ENCODE measurements at regions not wholly inside any gene's neighbourhood (a gene's known extent, or its start where the extent isn't known, plus 50 kb on each side); places are given as distances from the start of the nearest gene placed in this dataset.
A peak's percentile ranks its signal among the peaks of the same experiment; 100 is the strongest.

- DNase-seq (ENCODE audit: low spot score), result no peak
Measured at GRCh38 chr15:27671819-27672437, 427.2 kb downstream of the OCA2 start.

DNA sequence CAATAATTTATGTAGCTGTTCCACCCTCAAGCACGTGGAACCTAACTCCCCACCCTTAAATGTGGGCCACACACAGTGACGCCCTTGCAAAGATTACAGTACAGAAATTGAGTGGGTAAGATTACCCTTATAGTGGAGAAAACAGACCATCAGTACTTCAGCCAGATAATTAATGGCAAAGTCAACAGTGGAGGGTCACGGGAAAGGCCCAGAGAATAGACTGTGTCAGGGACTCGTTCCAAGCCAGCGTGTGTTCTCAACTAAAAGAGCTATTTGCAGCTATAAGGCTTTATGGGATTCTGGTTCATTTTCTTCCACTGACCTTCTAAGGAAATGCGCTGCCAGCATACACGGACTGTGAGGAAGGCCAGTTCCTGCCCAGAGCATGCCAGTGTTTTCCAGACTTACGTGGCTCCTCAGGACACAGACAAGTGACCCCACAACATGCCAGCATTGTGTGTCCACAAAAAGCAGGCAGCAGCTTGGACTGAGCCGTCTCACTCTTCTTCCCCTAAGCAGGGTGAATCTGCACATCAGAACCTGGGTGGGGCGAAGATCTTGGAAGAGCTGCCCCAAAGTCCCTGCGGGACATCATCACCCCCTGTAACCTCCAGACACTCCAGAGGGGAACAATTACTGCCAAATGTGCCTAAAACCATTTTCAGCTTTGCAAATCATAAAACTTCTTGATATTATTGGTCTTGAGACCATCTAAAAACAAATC lies 428.5 kb downstream of the OCA2 start:
- no peak for DNase-seq (ENCODE audit: low spot score)

- no peak for DNase-seq (ENCODE audit: low spot score)
Measured at GRCh38 chr15:27669641-27670040, 429.5 kb downstream of the OCA2 start.

GRCh38 chr15:27668471-27669220 lies 430.5 kb downstream of the OCA2 start:
- no peak for DNase-seq (ENCODE audit: low spot score)

- DNase-seq (ENCODE audit: low spot score), result no peak
Measured at GRCh38 chr15:27665002-27665401, 434.1 kb downstream of the OCA2 start.

DNA sequence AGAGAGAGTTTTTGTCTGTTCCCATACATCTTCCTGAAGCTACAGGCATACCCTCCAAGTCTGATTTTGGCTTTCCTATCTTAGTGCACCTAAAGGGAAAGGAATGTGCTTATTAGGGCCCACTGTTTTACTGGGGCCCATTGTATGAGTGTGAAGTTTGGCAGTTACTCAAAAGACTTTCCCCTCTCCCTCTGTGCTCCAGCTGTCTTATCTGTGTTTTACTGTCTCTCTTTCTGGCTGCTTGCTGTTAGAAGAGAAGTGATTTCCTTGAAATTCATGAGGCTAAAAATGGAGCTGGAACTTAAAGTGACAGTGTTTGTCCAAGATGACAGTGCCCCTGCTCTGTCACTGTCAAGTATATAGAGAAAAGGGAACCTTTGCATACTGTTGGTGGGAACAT lies 436.2 kb downstream of the OCA2 start:
- DNase-seq (ENCODE audit: low spot score), result no peak

GRCh38 chr15:27660676-27661075 lies 438.4 kb downstream of the OCA2 start:
- no peak for DNase-seq (ENCODE audit: low spot score)

DNA sequence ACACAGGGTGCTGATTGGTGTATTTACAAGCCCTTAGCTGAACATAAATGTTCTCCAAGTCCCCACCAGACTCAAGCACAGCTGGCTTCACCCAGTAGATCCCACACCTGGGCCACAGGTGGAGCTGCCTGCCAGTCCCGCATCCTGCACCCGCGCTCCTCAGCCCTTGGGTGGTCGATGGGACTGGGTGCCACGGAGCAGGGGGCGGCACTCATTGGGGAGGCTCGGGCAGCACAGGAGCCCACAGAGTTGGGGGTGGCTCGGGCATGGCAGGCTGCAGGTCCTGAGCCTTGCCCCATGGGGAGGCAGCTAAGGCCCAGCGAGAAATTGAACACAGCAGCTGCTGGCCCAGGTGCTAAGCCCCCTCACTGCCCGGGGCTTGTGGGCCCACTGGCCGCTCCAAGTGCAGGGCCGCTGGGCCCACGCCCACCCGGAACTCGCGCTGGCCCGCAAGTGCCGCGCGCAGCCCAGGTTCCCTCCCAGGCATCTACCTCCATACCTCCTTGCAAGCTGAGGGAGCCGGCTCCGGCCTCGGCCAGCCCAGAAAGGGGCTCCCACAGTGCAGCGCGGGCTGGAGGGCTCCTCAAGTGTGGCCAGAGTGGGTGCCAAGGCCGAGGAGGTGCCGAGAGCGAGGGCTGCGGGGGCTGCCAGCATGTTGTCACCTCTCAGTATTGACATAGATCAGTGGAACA lies 442.7 kb downstream of the OCA2 start:
- DNase-seq (ENCODE audit: low spot score), result no peak

- no peak for DNase-seq (ENCODE audit: low spot score)
Measured at GRCh38 chr15:27655056-27655455, 444.1 kb downstream of the OCA2 start.

GRCh38 chr15:27650244-27650643 lies 448.9 kb downstream of the OCA2 start:
- no peak for DNase-seq (ENCODE audit: low spot score)

DNA sequence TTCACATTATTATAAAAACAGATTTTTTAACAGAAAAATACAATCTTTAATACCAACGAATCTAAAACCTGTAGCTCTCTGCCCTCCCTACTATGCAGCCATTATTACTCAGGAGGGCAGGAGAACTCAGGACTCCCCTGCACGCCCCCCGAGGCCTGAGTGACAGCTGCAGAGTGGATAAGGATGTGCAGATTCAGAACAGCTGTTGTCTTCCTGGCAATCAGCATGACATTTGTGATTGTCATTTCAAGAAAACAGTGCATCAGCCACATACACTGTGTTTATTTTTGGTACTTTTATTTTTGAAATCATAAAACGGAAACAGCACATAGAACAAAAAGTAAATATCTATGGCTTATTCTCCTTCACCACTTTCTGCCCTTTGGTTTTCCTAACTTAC lies 450.8 kb downstream of the OCA2 start:
- DNase-seq (ENCODE audit: low spot score), result no peak

GRCh38 chr15:27646531-27646930 lies 452.6 kb downstream of the OCA2 start:
- no peak for DNase-seq (ENCODE audit: low spot score)

DNA sequence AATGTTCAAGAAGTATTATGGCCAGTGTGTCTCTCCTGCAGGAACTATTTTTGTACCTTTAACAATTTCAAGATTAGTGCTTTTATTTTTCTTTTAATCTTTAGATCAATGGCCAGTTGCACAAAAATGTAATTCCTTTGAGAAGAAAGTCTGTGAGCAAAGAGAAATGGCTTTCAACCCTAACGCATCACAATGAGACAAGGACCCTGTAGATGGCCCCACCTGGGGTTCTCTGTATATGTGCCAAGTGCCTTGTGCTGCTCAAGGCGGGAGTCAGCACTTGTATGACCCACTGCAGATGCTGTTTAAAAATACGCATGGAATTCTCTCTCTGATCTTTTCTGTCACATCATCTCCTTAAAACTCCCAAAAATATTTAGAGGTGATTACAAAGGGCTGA lies 453.4 kb downstream of the OCA2 start:
- DNase-seq (ENCODE audit: low spot score), result no peak

DNA sequence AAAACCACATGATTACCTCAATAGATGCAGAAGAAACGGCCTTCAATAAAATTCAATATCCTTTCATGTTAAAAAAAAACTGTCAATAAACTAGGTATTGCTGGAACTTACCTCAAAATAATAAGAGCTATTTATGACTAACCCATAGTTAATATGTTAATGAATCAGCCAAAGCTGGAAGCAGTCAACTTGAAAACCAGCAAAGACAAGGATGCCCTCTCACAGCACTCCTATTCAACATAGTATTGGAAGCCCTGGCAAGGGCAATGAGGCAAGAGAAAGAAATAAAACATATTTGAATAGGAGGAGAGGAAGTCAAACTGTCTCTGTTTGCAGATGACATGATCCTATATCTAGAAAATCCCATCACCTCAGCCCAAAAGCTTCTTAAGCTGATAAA lies 456.1 kb downstream of the OCA2 start:
- DNase-seq (ENCODE audit: low spot score), result no peak

DNA sequence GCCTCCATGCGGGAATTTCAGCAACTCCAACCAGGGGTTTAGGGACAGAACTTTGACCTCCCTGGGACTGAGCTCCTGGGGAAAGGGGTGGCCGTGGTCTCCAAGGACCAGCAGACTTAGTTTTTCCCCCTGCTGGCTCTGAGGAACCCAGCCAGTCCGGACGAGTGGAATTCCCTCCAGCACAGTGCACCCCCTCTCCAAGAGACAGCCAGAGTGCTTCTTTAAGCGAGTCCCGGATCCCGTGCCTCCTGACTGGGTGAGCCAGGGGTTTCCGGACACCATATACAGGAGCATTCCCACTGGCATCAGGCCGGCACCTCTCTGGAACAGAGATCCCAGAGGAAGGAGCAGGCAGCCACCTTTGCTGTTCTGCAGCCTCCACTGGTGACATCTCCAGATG lies 459.5 kb downstream of the OCA2 start:
- no peak for DNase-seq (ENCODE audit: low spot score)

GRCh38 chr15:27638958-27639357 lies 460.2 kb downstream of the OCA2 start:
- DNase-seq (ENCODE audit: low spot score), result peak; percentile 5

DNA sequence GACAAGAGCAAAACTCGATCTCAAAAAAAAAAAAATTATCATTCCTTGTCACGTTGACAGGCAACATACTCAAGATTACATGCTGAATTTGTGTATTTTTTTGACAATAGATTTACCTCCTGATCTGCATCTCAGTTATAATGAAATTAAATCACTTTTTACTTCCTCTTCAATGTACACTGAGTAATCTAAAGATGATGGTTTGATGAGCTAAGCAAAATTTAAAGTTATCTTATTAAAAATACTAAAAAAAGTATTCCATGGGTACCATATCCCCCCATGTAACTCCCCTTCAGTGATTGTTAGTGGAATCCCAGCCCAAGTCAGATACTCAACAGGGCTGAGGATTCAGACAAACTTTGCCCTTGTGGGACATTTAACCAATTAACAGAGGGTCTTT lies 463.2 kb downstream of the OCA2 start:
- DNase-seq (ENCODE audit: low spot score), result no peak

GRCh38 chr15:27628486-27628885 lies 470.6 kb downstream of the OCA2 start:
- no peak for DNase-seq (ENCODE audit: low spot score)

DNA sequence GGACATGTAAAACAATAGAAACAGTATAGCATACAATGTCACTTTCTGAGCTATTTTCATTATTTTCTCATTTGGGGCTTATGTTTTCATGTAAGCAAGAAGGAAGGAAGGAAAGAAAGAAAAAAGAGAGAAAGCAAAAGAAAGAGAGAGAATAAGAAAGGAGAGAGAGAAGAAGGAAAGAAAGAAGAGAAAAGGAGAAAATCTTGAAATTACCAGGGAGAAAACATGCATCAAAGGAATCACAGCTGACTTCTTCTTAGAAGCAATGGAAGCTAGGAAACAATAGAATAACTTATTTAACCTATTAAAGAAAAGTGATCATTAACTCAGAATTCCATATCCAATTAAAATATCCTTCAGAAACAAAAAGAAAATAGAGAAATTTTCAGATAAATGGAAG lies 471.5 kb downstream of the OCA2 start:
- DNase-seq (ENCODE audit: low spot score), result no peak

DNA sequence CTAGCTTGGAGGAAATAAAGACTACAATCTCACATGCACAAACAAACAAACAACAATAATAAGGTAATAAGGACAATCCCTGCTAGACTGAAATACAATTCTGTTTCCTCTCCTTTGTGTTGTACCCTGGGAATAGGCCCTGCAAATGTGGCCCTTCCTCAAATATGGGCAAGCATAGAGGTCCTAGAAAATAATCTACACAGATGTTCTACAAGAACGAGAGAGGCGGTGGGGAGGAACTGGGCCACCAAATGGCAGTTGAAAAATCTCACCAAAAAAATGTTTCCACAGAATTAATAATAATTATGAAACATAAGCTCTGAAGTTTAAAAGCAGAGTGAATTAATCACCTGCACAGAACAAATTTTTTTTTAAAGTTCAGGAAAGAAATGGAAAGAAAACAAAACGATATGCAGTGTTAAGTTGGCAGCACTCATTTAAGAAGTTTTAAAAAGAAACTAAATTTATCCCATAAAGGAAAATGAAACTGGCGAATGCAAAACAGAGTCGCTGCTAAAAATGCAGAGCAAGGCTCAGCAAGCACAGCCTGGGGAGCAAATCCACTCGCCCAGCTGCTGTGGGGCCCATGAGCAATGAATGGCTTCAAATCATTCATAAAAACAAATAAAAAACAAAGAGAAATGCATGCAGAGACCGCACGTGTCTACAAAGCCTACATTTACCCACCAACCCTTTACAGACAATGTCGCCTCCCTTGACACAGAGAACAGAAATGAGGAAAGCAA lies 475.4 kb downstream of the OCA2 start:
- DNase-seq (ENCODE audit: low spot score), result no peak

DNA sequence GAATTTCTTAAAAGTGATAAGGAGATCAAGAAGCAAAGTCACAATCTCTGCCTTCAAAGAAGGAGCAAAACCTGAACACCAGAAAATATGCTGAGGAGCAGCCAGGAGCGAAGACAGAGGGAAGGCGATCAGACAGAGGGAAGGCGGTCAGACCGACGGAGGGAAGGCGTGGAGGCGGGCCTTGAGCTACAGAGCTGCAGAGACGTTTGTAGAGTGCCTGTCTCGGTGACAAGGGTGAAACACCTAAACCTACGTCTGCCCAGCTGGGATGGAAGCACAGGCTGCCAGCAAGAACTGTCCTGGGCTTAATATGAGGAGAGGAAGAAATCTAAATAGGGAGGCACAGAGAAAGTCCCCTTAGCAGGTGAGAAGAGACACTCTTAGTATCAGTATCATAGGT lies 476.0 kb downstream of the OCA2 start:
- DNase-seq (ENCODE audit: low spot score), result no peak

DNA sequence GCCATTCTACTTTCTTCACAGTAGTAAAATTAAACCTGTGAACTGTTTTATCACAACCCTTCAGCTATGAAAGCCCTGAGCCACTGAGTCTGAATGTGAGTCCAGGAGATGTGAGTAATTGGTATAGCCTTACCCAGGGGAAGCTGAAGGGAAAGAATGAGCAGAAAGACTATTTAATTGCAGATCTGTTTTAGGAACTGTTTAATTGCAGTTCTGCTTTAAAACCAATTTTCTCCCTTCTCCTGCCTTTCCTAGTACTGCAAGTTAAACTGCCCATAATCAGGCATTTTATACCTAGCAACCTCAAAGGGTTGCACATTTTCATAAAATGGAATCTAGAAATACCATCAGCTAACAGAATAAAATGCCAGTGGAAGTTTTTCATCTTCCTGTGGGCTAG lies 476.7 kb downstream of the OCA2 start:
- DNase-seq (ENCODE audit: low spot score), result no peak
